Testis (tissue), 2 donors: ENCODE measurements at regions not wholly inside any gene's neighbourhood (a gene's known extent, or its start where the extent isn't known, plus 50 kb on each side); places are given as distances from the start of the nearest gene placed in this dataset.

Experiments
- CTCF ChIP-seq, 3 experiments: fragments of 450-650 bp in 2 of 3; fragments of 200-600 bp in 1 of 3; sonication (generic) in 1 of 3; IDR thresholded peaks; one replicate each; pipeline ENCODE4 v1.5.1; 2016 to 2019; ENCODE audit warnings: antibody characterized with exemption in 3 of 3, mild to moderate bottlenecking in 2 of 3, moderate library complexity in 1 of 3
- POLR2A ChIP-seq: fragments of 450-650 bp; IDR thresholded peaks from one replicate; pipeline ENCODE4 v1.6.1; 2017; ENCODE audit warnings: antibody characterized with exemption, mild to moderate bottlenecking, moderate library complexity

- TF ChIP-seq CTCF (IDR thresholded peaks at IDR 0.05) (no peak), POLR2A (no peak)
Measured at GRCh38 chr1:96912248-96912647, 190.7 kb downstream of the PTBP2 start.
